NB4 (cell line): ENCODE measurements at regions not wholly inside any gene's neighbourhood (a gene's known extent, or its start where the extent isn't known, plus 50 kb on each side); places are given as distances from the start of the nearest gene placed in this dataset.

Experiments used
- DNase-seq: peaks from one replicate; pipeline ENCODE4 v3.0.0; 2010; ENCODE audit warnings: low read depth
- H3K4me3 ChIP-seq: one replicate; pipeline ENCODE4 v1.5.1; 2011; ENCODE audit warnings: mild to moderate bottlenecking, low read depth, low read length, moderate library complexity
- CTCF ChIP-seq: IDR thresholded peaks from one replicate; pipeline ENCODE4 v1.5.1; 2012; ENCODE audit warnings: low read depth, low read length
- MAX ChIP-seq: IDR thresholded peaks from 2 replicates; pipeline ENCODE4 v1.6.1; 2011; ENCODE audit warnings: low read depth, low read length
- MYC ChIP-seq: IDR thresholded peaks from 2 replicates; pipeline ENCODE4 v1.6.1; 2011; ENCODE audit warnings: low read depth, low read length
- POLR2A ChIP-seq: IDR thresholded peaks from 2 replicates; pipeline ENCODE4 v1.6.1; 2011; ENCODE audit warnings: mild to moderate bottlenecking; ENCODE audit not compliant: insufficient read length; ENCODE audit errors: extremely low read depth

- no peak for DNase-seq
- TF ChIP-seq POLR2A (no peak), MAX (no peak), CTCF (no peak)
- H3K4me3 ChIP-seq: no peak overlapping the region
These were observed 215.6 kb upstream of the PPFIA2 start for GRCh38 chr12:81974762-81975161.

DNA sequence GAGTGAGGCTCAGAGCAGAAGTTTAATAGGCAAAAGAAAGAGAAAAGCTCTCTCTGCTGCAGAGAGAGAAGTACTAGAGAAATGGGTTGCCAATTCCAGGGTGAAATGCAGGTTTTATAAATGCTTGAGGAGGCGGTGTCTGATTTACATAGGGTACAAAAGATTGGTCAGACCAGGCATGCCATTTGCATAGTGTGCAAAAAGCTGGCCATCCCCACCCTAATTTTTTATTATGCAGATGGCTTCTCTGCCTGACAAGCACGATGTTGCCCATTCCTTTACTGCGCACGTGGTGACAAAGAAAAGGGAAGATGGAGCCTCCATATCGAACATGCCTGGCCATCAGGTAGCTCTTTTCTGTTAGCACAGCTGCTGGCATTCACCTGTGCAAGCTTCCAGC is 209.3 kb upstream of the PPFIA2 start:
- no peak for TF ChIP-seq CTCF
- no peak for TF ChIP-seq MAX
- no peak for TF ChIP-seq POLR2A
- TF ChIP-seq MYC: no peak
- DNase-seq: no peak
- H3K4me3 ChIP-seq: no peak overlapping the region

GRCh38 chr12:81963636-81964035 is 204.5 kb upstream of the PPFIA2 start:
- no peak for TF ChIP-seq MAX
- TF ChIP-seq POLR2A: no peak
- no peak for TF ChIP-seq MYC
- no peak for TF ChIP-seq CTCF
- DNase-seq: no peak
- no peak overlapping the region for H3K4me3 ChIP-seq

GRCh38 chr12:81963026-81963425 is 203.9 kb upstream of the PPFIA2 start:
- TF ChIP-seq POLR2A (no peak), CTCF (no peak), MAX (no peak), MYC (no peak)
- no peak overlapping the region for H3K4me3 ChIP-seq
- DNase-seq: no peak

DNA sequence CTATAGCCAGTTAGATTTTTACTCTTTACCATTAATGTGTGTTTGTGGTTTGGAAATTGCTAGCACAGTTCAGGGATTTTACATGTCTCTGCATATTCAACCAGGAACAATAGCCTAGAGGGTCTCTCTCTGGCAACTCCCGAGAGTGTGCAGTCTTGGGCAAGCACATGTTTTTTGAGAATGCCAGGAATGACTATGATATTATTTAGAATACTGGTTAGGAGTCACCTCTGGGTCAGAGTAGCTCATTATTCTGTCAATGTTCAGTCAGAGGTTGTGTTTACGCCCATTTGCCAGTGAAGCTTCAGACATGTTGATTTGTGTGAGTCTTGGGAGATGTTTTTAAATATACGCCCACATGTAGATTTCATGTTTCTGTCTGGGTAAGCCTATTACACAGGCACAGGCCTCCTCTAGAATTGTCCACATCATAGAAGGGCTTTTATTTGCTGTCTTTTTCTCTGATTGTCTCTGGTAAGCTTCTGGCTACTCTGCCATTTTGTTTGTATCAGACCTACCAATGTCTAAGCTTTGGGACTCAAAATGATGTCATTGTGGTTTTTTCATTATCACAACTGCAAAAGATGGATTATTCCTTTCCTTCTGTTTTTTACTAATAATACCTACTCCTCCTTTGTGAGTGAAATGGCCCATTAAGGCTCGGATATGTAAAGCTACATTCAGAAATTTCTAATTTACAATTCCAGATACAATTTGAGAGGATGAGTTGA is 203.1 kb upstream of the PPFIA2 start:
- TF ChIP-seq MAX: no peak
- no peak for TF ChIP-seq POLR2A
- TF ChIP-seq CTCF: no peak
- no peak for TF ChIP-seq MYC
- H3K4me3 ChIP-seq: no peak overlapping the region
- DNase-seq: no peak
